ENCODE measurements at regions not wholly inside any gene's neighbourhood (a gene's known extent, or its start where the extent isn't known, plus 50 kb on each side); places are given as distances from the start of the nearest gene placed in this dataset.
A peak's percentile ranks its signal among the peaks of the same experiment; 100 is the strongest.
"Not testable (repeated sequence)": the region's sequence is repeated elsewhere in the genome, so short reads cannot be mapped to it uniquely, and the experiment has no call there.

DNA sequence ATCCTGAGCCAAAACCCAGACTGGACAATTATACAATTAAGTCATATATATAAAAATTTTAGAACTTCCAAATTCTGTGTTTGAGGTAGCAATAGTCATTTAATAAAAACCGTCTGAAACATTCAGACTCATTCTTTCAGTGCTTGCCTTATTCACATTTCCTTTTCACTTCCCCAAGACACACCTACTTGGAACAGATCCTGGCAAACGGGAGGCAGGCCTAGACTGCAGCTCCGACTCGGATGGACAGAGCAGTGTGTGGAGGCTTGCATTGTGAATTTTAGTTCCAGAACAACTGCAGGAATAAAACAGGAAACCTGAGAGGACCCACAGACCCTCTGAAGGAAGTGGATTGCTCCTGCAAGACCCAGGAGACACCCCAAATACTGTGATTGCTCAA lies 341.4 kb downstream of the CNTN3 start:
- DNase-seq: no peak

DNA sequence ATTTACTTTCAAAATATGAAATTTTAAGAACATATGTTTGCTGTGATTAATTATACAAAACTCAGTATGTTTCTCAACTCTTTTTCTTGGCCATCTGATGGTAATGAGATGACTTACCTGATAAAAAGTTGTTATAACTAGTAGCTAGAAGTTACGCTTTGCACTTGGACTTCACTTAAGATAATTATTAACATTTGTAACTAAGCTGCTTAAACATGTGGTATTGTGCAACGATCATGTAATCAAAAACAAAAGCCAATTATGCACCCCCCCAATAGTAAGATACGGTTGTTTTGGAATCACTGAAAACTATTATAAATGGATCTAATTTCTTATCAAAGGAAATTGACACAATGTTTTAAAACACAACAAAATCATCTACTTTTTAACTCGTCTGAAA lies 342.9 kb downstream of the CNTN3 start:
- peak; percentile 36 for DNase-seq

DNA sequence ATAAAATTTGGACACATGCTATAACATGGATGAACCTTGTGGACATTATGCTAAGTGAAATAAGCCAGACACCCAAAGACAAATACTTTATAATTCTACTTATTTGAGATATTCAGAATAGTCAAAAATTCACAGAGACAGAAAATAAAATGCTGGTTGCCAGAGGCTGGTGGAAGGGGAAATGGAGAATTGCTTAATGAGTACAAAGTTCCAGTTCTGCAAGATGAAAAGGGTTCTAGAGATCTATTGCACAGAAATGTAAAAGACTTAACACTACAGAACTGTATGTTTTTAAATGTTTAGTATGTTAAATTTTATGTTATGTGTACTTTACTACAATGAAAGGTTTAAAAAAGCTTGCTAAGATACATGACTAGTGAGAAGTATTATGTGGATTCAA lies 344.8 kb downstream of the CNTN3 start:
- DNase-seq: no peak

DNA sequence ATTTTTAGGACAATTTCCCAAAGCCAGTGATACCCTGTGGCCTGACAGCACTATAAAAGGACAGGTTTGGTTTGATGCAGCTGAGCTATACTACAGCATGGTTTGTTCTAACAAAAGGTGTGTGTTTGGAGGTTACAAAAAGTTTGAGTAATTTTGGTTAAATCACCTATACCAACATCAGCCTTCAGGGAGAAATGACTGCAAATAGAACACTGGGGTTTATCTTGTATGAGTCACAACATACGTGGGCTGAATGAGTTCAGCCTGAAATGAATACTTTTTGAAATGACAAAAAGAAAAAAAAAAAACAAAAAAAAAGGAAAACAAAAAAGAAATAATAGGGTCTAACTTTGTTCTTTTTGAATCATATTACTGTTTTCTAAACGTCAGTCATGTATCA lies 345.7 kb downstream of the CNTN3 start:
- no peak for DNase-seq

DNA sequence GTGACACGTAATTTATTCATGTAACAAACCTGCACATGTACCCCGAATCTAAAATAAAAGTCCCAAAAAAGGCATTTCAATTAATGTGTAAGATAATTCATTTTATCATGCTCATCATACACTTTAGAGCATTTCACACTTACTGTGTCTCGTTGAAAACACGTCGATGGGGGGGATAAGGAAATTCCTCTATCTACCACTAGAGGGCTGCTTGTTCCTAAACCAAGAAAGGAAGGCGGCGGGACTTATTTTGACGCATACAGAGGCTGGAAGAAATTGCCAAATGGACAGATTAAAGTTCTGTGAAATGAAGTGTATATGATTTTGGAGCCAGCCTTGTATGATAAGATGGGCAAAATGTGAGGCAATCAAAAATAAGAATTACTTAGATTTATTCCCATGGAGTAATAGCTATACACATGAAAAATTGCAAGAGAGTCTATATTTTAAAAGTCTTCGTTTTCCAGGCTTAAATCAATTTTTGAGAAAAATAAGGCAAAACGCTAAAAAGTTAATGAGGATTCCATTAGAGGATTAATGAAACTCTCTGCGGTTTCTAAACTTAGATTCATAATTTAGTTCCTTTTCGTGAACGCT lies 346.8 kb downstream of the CNTN3 start:
- peak; percentile 41 for DNase-seq

DNA sequence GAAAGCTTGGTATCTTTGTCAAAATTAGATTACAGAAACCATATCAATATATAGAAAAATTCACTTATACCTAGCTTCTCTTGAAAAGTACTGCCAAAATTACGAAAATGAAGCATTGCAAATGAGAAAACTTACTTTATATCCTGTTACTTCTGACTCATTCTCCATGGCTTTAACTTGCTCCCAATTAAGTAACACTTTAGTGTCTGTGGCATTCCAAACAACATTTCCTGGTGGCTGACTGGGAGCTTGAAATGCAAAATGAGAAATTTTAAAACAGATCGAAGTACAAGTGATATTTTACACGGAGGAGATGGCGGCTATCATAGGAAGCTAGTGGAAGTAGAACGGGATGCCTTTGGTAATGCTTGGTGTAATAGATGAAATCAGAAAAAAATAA lies 347.3 kb downstream of the CNTN3 start:
- no peak for DNase-seq

DNA sequence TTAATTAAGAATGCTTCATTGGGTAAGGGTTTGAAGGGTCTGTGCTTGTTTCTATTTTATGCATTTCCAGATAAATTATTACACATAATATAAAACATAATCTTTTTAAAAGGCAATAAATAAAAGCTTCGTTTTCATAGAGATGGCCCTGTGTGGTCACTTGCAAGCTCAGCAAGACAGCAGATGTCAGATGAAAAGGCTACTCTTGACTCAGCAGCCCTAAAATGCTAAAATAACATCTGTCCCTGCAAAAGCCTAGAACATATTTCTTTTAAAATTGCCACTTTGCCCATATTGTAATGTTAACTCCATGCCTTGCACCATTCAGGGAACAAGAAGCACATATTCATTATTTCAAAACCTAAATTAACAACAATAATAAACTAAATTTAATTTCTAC lies 349.4 kb downstream of the CNTN3 start:
- no peak for DNase-seq

DNA sequence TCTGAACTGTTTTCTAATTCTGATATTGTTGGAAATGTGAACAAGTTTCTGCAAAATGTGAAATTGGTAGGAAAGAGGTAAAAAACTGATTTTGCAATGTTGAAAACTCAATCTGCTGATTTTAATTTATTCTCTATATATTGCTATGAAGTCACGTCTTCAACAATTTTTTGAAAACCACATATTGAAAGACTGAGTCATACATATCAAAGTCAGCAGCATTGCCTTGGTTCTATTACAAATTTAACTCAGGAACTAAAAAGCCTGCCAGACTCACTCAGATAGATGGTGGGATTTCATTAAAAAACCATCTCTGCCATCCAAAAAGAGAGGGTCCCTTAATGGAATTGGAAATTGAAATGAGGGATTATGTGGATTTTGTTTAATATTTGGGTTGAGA lies 351.4 kb downstream of the CNTN3 start:
- DNase-seq: no peak

DNA sequence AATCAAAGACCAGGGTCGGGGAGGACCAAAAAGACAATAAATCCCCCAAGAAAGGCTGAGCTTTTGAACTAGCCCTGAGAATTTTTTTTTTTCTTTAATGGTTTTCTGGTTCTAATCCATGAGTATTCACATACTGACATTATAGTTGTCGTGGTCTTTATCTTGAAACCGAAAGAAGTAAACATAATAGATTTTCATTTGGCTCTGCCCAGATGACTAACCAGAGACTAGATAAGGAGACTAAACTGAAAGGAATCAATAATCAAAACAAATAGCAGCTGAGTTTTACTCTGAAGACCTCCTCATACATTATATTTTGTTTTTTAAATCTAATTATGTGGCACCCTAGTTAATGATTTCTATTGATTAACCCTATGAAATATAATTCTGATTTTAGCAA lies 381.4 kb downstream of the CNTN3 start:
- no peak for DNase-seq

DNA sequence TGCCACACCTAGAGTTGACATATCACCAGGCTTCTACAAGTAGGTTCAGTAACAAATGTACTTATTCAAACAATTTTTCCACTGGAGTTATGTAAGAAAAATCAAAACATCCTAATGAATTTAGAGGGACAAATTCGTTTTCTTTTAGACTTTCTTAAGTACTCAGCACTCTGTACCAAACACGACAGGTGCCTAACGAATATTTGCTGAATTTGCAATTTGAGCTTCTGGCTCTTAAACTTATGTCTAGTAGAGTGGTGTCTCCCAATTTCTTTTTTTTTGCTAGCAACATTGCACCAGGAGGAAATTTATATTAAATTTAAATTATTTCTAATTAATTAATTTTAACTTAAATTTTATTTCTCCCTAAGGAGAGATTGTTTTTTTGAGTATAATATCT lies 397.0 kb downstream of the CNTN3 start:
- no peak for DNase-seq

DNA sequence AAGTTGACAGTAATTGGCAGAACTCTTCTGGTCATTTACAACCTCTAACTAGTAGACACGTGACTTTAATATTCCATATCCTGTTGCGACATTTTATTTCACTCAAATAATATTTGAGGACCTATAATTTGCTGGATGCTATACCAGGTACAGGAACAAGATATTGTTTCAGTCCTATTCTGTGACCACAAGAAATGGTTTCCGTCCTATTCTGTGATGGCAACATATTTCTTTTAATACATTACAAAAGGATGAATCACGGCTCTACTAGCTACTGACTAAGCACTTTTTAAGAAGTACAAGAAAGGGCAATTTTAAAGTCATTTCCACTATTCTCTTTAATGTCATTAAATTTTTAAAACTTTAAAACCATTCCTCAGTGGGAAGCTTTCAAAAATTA lies 400.2 kb downstream of the CNTN3 start:
- DNase-seq: no peak

DNA sequence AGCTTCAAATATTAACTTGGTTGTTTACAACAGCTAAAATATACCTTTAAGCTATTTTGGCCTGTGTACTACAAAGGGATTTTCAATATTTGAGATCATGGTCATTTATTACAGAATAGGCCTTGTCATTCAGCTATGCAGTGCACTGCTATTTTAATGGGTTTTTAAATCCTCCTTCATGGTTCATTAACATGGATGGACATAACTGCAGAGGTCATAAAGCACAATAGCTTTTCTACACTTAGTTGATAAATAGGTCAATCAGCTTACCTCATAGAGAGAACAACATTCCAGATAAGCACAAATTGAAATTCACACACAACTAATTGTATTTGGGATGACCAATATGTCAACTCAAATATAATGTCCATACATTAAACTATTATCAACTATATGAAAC lies 403.7 kb downstream of the CNTN3 start:
- no peak for DNase-seq

DNA sequence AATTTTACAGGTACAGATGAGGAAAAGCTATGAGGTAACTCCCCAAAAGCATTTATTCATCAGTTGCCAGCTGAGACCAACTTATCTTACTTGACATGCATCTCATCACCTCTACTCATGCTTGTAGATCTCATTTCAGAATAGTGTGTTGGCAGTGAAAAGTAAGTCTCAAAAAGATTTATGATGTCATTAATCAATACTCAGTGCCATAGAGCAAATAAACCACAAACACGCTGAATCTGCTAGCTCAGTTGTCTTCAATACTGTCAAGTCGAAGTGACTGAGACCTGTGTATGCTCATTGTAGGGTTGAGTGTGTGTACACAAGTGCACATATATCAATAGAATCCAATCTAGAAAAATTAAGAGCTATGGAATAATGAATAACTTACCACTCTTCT lies 413.5 kb downstream of the CNTN3 start:
- DNase-seq: no peak

DNA sequence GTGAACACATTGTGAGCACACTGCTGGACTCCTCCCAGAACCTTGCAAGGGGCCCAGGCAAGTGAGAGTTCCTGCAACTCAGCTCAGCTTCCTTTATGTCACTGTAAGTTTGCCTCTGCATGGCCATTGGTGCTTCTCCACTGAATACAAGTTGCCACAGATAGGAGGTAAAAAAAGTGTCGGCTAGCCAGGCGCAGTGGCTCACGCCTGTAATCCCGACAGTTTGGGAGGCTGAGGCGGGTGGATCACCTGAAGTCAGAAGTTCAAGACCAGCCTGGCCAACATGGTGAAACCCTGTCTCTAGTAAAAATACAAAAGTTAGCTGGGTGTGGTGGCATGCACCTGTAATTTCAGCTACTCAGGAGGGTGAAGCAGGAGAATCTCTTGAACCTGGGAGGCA lies 435.8 kb downstream of the CNTN3 start:
- not testable (repeated sequence) for DNase-seq

DNA sequence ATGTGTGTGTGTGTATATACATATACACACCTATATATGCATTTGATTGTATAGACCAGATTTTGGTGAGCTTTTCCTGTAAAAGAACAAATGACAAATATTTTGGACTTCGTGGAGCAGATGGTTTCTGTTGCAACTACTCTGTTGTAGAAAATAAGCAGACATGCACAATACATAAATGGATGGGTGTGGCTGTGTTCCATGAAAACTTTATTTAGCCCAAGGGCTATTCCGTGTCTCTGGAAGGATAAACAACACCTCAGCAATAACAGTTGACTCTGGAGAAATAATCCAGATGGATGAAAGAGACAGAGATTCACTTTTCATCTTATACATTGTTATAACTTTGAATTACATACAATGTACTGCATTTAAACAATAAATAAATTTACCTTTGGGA lies 441.4 kb downstream of the CNTN3 start:
- no peak for DNase-seq

DNA sequence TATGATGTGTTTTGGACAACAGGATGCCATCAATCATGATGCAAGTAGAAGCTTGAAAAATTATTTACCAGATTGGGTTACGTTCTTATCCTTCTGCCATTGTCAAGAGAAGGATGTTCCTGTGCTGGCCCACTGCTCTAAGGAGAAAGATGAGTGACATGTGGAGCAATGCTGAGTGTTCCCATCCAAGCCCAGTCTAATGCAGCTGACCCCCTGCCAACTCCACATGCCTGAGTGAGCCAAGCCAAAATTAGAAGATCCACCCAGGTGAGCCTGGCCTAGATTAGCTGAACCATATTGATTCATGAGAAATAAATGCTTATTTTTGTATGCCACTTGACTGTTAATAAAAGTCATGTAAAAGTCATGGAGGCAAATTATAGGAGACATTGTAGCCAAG lies 446.5 kb downstream of the CNTN3 start:
- no peak for DNase-seq

DNA sequence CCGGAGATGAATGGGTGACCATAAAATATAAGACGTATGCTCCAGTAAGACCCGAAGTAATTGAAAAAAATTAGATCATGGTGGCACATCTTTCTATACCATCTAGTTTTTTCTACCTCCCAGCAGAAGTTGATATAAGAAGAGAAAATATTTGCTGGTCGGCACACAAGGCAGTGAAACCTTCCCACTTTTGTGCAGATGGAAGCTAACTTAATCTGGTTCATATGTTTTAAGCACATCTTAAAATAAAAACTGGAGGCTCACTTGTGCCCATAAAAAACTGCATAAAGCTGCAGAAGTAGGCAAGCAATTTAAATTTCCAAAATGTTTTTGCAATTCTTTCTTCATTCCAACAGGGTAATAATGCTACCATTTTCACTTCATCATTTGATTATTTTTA lies 449.2 kb downstream of the CNTN3 start:
- no peak for DNase-seq

DNA sequence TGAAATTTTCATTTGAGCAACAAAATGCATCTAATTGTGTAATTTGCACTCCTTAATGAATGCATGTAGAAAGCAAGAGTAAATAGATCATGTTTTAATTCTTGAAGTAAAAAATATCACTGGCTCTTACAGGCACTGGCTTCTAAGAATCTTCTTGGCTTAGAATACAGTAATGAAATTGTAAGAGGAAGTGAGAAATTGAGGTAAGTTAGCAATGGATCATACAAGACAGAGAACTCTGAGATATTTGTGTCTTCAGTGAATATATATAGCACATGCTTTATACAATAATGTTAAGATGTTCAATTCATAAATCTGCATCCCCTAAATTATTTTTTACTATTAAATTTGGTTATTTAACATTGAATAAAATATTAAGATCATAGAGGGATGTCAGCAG lies 465.0 kb downstream of the CNTN3 start:
- no peak for DNase-seq

DNA sequence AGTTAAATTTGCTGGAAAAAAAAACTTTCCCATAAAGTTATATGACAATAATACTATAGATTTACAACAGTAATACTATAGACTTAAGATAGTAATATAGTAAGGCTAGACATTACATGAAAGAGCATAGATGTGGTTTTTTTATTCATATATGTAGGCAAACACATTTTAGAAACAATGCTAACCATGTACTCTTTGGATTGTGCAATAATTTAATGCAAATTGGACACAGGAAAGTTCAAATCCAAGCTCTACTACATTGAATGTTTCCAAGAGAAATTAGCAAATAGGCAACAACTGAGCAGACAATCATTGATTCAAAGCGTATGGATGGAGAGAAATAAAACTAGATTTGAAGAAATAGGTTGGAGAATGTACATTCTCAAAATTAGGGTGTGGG lies 469.2 kb downstream of the CNTN3 start:
- DNase-seq: no peak

DNA sequence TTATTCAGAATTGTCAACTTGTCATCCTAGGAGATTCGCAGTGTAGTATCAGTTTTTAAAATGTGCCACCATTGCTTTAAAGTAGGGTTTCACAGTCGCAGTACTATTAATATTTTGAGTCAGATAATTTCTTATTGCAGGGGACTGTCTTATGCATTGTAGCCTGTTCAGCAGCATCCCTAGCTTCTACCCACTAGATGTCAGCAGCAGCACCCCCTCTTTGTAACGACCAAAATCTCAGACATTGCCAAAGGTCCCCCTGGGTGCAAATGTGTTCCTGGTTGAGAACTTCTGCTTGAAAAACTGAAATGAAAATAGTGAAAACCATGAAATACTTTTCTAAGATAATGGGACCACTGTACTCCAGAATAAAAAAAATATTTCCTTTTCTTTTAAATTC lies 474.8 kb downstream of the CNTN3 start:
- DNase-seq: no peak

DNA sequence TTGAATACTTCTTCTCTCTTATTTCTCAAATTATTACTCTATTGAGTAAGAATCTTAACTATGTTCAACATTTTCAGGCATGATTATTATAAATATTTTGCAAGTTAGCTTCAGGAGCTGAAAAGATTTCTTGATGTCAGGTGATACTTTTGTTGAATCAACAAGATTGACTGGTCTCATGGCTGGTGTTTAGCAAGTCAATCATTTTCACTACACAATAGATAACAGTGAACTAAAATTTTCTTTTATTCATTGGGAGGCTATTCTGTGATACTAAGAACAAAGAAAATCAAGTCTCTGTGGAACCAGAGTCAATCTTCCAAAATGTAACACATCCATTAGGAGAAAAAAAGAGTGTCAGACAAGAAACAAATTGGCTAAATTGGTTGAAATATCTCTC lies 476.7 kb downstream of the CNTN3 start:
- DNase-seq: no peak

DNA sequence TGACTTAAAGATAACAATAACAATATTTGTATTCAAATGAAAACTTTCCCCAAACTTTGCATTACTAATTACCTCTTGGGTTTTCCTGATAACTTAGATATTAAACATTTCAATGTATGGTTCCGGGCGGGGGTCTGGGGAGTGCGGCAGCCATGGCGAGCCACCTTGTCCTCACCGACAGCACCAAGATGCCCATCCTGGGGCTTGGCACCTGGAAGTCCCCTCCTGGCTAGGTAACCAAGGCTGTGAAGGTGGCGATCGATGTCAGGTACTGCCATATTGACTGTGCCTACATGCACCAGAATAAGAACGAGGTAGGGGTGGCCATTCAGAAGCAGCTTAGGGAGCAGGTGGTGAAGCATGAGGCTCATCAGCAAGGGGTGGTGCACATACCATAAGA lies 478.7 kb downstream of the CNTN3 start:
- no peak for DNase-seq

DNA sequence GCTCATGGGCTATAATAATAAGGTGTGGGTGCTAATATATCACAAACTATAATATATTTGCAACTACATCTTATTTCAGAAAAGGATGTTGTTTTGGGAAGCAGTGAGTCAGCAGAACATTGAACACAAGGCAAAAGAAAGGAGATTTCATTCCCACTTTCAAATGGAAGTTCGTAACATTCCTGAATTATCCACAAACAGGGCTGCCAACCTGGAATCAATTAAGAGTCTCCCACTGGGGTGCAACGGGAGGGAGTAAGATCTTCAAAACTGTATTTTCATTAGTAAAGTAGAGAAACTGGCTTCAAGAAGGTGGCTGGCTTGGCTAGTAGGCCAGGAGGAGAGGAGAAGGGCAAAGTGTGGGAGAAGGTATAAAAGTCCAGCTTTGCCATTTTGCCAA lies 479.6 kb downstream of the CNTN3 start:
- no peak for DNase-seq

DNA sequence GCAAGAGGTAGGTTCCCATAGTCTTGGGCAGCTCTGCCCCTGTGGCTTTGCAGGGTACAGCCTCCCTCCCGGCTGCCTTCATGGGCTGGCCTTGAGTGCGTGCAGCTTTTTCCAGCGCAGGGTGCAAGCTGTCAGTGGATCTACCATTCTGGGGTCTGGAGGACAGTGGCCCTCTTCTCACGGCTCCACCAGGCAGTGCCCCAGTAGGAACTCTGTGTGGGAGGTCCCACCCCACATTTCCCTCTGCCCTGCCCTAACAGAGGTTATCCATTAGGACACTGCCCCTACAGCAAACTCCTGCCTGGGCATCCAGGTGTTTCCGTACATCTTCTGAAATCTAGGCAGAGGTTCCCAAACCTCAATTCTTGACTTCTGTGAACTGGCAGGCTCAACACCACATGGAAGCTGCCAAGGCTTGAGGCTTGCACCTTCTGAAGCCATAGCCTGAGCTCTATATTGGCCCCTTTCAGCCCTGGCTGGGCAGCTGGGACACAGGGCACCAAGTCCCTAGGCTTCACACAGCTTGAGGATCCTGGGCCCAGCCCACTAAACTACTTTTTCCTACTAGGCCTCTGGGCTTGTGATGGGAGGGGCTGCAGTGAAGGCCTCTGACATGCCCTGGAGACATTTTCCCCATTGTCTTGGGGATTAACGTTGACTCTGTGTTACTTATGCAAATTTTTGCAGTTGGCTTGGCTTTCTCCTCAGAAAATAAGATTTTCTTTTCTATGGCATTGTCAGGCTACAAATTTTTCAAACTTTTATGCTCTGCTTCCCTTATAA lies 482.7 kb downstream of the CNTN3 start:
- not testable (repeated sequence) for DNase-seq

DNA sequence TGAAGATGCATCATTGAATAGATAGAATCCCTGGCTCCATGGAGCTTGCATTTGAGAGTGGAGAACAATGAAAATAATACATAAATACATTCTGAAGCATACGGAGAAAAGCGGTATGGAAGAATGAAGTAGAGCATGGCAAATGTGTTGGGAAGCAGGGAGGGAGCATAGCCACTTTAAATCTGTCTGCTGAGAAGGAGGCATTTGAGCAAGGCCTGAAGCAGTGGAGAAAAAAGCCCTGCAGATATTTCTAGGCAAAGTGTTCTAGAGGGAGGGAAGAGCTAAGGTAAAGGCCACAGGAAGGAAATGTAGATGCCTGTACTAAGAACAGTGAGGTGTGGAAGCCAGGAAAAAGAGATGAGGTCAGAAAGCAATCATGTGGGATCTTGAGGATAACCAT lies 484.8 kb downstream of the CNTN3 start:
- DNase-seq: no peak

Data from skin of body (tissue), 1 donor.